Naive B cell (primary cell): ENCODE measurements at regions not wholly inside any gene's neighbourhood (a gene's known extent, or its start where the extent isn't known, plus 50 kb on each side); places are given as distances from the start of the nearest gene placed in this dataset.

Source experiments
- ATAC-seq, 2 donors: fragments of 150-1000 bp; cut with Tn5 transposase; 2 replicates each; pipeline ENCODE4 v1.10.0; 2021; ENCODE audit warnings: low read depth in 2 of 2, mild to moderate bottlenecking in 2 of 2, moderate library complexity in 2 of 2
- DNase-seq: peaks from one replicate; pipeline ENCODE4 v3.0.0; 2022
- H3K27ac Mint-ChIP-seq, 6 donors: one replicate each; pipeline ENCODE4 v1.8.0; 2020 to 2022; ENCODE audit warnings: mild to moderate bottlenecking in 6 of 6, mixed read lengths in 6 of 6, moderate library complexity in 5 of 6, inconsistent platforms in 2 of 6
- H3K27me3 Mint-ChIP-seq, 3 donors: one replicate each; pipeline ENCODE4 v1.8.0; 2021 to 2022; ENCODE audit warnings: mixed read lengths in 3 of 3, mild to moderate bottlenecking in 1 of 3
- H3K36me3 Mint-ChIP-seq, 2 donors: one replicate each; pipeline ENCODE4 v1.8.0; 2020 to 2022; ENCODE audit warnings: mixed read lengths in 2 of 2, inconsistent platforms in 1 of 2, mild to moderate bottlenecking in 1 of 2
- H3K4me1 Mint-ChIP-seq, 3 donors: one replicate each; pipeline ENCODE4 v1.8.0; 2020 to 2022; ENCODE audit warnings: mixed read lengths in 3 of 3, inconsistent platforms in 1 of 3, mild to moderate bottlenecking in 1 of 3, moderate library complexity in 1 of 3
- H3K4me3 Mint-ChIP-seq, 8 donors: one replicate each; pipeline ENCODE4 v1.8.0; 2020 to 2022; ENCODE audit warnings: mild to moderate bottlenecking in 8 of 8, mixed read lengths in 8 of 8, moderate library complexity in 8 of 8, inconsistent platforms in 2 of 8
- H3K9me3 Mint-ChIP-seq, 7 donors: one replicate each; pipeline ENCODE4 v1.8.0; 2020 to 2022; ENCODE audit warnings: mixed read lengths in 7 of 7, mild to moderate bottlenecking in 5 of 7, inconsistent platforms in 2 of 7, moderate library complexity in 1 of 7

- no peaks in the 10 kb centered on the region for H3K4me1 Mint-ChIP-seq
- peaks cover 0 to 36% (median 6%) of the 10 kb centered on the region in 7 donors for H3K9me3 Mint-ChIP-seq
- H3K27me3 Mint-ChIP-seq, result no peaks in the 10 kb centered on the region
- no peak overlapping the region for H3K27ac Mint-ChIP-seq
- H3K4me3 Mint-ChIP-seq, result no peak overlapping the region
- peaks cover 0 to 5% of the 10 kb centered on the region in 2 donors for H3K36me3 Mint-ChIP-seq
- no peak for ATAC-seq
- DNase-seq, result no peak
Measured at GRCh38 chr16:72443809-72444208, 271.9 kb upstream of the PMFBP1 start.

GRCh38 chr16:72442385-72443158 lies 270.6 kb upstream of the PMFBP1 start:
- Mint-ChIP-seq H3K36me3 (peaks cover 0 to 5% of the 10 kb centered on the region in 2 donors), H3K4me1 (no peaks in the 10 kb centered on the region), H3K27me3 (no peaks in the 10 kb centered on the region), H3K9me3 (peaks cover 0 to 28% (median 5%) of the 10 kb centered on the region in 7 donors), H3K4me3 (no peak overlapping the region), H3K27ac (no peak overlapping the region)
- ATAC-seq (no peak), DNase-seq (no peak)

- ATAC-seq (no peak), DNase-seq (no peak)
- no peak overlapping the region for H3K4me3 Mint-ChIP-seq
- peaks cover 22 to 29% of the 10 kb centered on the region in 2 donors for H3K36me3 Mint-ChIP-seq
- H3K27me3 Mint-ChIP-seq, result no peaks in the 10 kb centered on the region
- H3K27ac Mint-ChIP-seq, result no peak overlapping the region
- H3K9me3 Mint-ChIP-seq, result peaks cover 17 to 54% (median 24%) of the 10 kb centered on the region in 7 donors
- no peaks in the 10 kb centered on the region for H3K4me1 Mint-ChIP-seq
Measured at GRCh38 chr16:72437891-72438290, 265.9 kb upstream of the PMFBP1 start.

GRCh38 chr16:72434159-72434558 lies 262.2 kb upstream of the PMFBP1 start:
- no peak overlapping the region for H3K27ac Mint-ChIP-seq
- no peak for DNase-seq
- no peaks in the 10 kb centered on the region for H3K27me3 Mint-ChIP-seq
- peaks cover 17 to 38% (median 24%) of the 10 kb centered on the region in 7 donors for H3K9me3 Mint-ChIP-seq
- H3K36me3 Mint-ChIP-seq, result peaks cover 17 to 29% of the 10 kb centered on the region in 2 donors
- no peaks in the 10 kb centered on the region for H3K4me1 Mint-ChIP-seq
- H3K4me3 Mint-ChIP-seq, result no peak overlapping the region
- no peak for ATAC-seq

GRCh38 chr16:72430121-72430520 lies 258.2 kb upstream of the PMFBP1 start:
- peaks cover 12 to 21% (median 18%) of the 10 kb centered on the region in 7 donors for H3K9me3 Mint-ChIP-seq
- no peak for DNase-seq
- H3K4me3 Mint-ChIP-seq, result no peak overlapping the region
- no peaks in the 10 kb centered on the region for H3K4me1 Mint-ChIP-seq
- H3K27ac Mint-ChIP-seq, result no peak overlapping the region
- peaks cover 13 to 17% of the 10 kb centered on the region in 2 donors for H3K36me3 Mint-ChIP-seq
- no peak for ATAC-seq
- H3K27me3 Mint-ChIP-seq, result no peaks in the 10 kb centered on the region

- no peak for ATAC-seq
- no peak overlapping the region for H3K27ac Mint-ChIP-seq
- H3K36me3 Mint-ChIP-seq, result peaks cover 16 to 17% of the 10 kb centered on the region in 2 donors
- H3K4me3 Mint-ChIP-seq, result no peak overlapping the region
- DNase-seq, result no peak
- H3K9me3 Mint-ChIP-seq, result peaks cover 8 to 20% (median 15%) of the 10 kb centered on the region in 7 donors
- H3K4me1 Mint-ChIP-seq, result no peaks in the 10 kb centered on the region
- no peaks in the 10 kb centered on the region for H3K27me3 Mint-ChIP-seq
Measured at GRCh38 chr16:72429671-72430081, 257.7 kb upstream of the PMFBP1 start.

- H3K4me3 Mint-ChIP-seq, result no peak overlapping the region
- H3K4me1 Mint-ChIP-seq, result no peaks in the 10 kb centered on the region
- DNase-seq, result no peak
- no peak overlapping the region for H3K27ac Mint-ChIP-seq
- no peak for ATAC-seq
- peaks cover 2 to 20% (median 11%) of the 10 kb centered on the region in 7 donors for H3K9me3 Mint-ChIP-seq
- H3K27me3 Mint-ChIP-seq, result no peaks in the 10 kb centered on the region
- peaks cover 16 to 21% of the 10 kb centered on the region in 2 donors for H3K36me3 Mint-ChIP-seq
Measured at GRCh38 chr16:72428681-72429376, 256.9 kb upstream of the PMFBP1 start.

- H3K9me3 Mint-ChIP-seq, result peaks cover 2 to 22% (median 14%) of the 10 kb centered on the region in 7 donors
- H3K36me3 Mint-ChIP-seq, result peaks cover 22 to 25% of the 10 kb centered on the region in 2 donors
- no peak overlapping the region for H3K4me3 Mint-ChIP-seq
- H3K27me3 Mint-ChIP-seq, result no peaks in the 10 kb centered on the region
- DNase-seq (no peak), ATAC-seq (no peak)
- H3K27ac Mint-ChIP-seq, result no peak overlapping the region
- H3K4me1 Mint-ChIP-seq, result no peaks in the 10 kb centered on the region
Measured at GRCh38 chr16:72427783-72428331, 255.9 kb upstream of the PMFBP1 start.

- ATAC-seq, result no peak
- H3K27me3 Mint-ChIP-seq, result no peaks in the 10 kb centered on the region
- no peak overlapping the region for H3K27ac Mint-ChIP-seq
- no peak overlapping the region for H3K4me3 Mint-ChIP-seq
- H3K36me3 Mint-ChIP-seq, result peaks cover 26 to 30% of the 10 kb centered on the region in 2 donors
- no peak for DNase-seq
- peaks cover 5 to 28% (median 20%) of the 10 kb centered on the region in 7 donors for H3K9me3 Mint-ChIP-seq
- H3K4me1 Mint-ChIP-seq, result no peaks in the 10 kb centered on the region
Measured at GRCh38 chr16:72427051-72427782, 255.3 kb upstream of the PMFBP1 start.

- no peak for ATAC-seq
- Mint-ChIP-seq H3K9me3 (peaks cover 5 to 33% (median 22%) of the 10 kb centered on the region in 7 donors), H3K4me1 (no peaks in the 10 kb centered on the region), H3K27me3 (no peaks in the 10 kb centered on the region), H3K4me3 (no peak overlapping the region), H3K27ac (no peak overlapping the region), H3K36me3 (peaks cover 27 to 32% of the 10 kb centered on the region in 2 donors)
- no peak for DNase-seq
Measured at GRCh38 chr16:72426386-72426785, 254.4 kb upstream of the PMFBP1 start.

GRCh38 chr16:72425571-72426341 lies 253.8 kb upstream of the PMFBP1 start:
- Mint-ChIP-seq H3K27me3 (no peaks in the 10 kb centered on the region), H3K9me3 (peaks cover 9 to 39% (median 26%) of the 10 kb centered on the region in 7 donors), H3K36me3 (peaks cover 34 to 38% of the 10 kb centered on the region in 2 donors), H3K4me3 (no peak overlapping the region), H3K4me1 (no peaks in the 10 kb centered on the region), H3K27ac (no peak overlapping the region)
- DNase-seq, result no peak
- ATAC-seq, result no peak

- Mint-ChIP-seq H3K9me3 (peaks cover 9 to 39% (median 26%) of the 10 kb centered on the region in 7 donors), H3K27ac (no peak overlapping the region), H3K4me3 (no peak overlapping the region), H3K27me3 (no peaks in the 10 kb centered on the region), H3K4me1 (no peaks in the 10 kb centered on the region), H3K36me3 (peaks cover 35 to 38% of the 10 kb centered on the region in 2 donors)
- no peak for DNase-seq
- no peak for ATAC-seq
Measured at GRCh38 chr16:72424757-72425156, 252.8 kb upstream of the PMFBP1 start.
